ENCODE measurements at regions not wholly inside any gene's neighbourhood (a gene's known extent, or its start where the extent isn't known, plus 50 kb on each side); places are given as distances from the start of the nearest gene placed in this dataset.

DNA sequence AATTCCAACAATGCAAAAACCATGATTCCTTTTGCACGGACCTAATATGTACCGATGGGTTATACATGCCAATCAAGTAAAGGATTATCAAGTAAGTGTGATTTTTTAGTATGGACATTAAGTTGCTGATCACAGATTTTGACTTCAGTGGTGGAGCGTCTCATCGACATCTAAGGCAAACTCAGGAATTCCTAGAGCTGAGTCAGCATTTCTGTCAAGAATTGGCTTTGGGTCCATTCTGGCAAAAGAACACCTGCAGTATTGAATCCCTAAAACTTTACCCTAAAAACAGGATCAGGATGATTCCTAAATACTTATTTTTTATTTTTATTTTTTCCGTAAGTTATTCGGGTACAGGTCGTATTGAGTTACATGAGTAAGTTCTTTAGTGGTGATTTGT, 83.6 kb downstream of the HPGD start:
- Histone ChIP-seq H3K4me3 (no peak overlapping the region), H3K27ac (no peak overlapping the region), H3K4me1 (replicated peaks in 1 of 2) (no peaks in the 10 kb centered on the region)
- WGBS, 10 experiments: 83 to 95% (median 93%) methylated on average over 2 to 7 of the region's 7 CpGs; no CpG with 5 or more reads in 3 of the 10 experiments
- in situ Hi-C loops (cut with MboI; ENCODE audit: low pct_unique_long_range_greater_than_20kb in 2 of 9, low sequenced_read_pairs in 9 of 9, unreplicated experiment in 9 of 9): no loop called here
- ATAC-seq (replicated peaks in 6 of 8): no peak

DNA sequence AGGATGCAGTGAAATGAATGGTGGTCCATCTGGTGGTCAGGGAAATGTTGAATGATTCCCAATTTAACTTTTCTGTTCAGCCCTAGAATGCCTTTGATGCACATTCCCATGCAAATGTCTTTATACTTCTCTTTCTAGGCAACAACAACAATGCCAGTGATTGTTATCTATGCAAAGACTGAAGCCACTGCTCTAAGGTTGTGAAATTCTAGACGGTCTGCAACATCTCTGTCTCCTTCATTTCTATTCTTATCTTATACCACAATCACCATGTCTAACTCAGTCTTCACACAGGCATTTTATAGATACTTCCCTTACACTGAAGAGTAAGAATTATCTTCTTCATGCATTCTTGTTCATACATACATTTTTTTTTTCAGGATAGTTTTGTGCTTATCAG, 84.5 kb downstream of the HPGD start:
- H3K4me3 ChIP-seq: no peak overlapping the region
- WGBS, 10 experiments: 0 to 100% (median 56%) methylated on average over 1 of the region's 1 CpG
- H3K4me1 ChIP-seq (replicated peaks in 1 of 2): no peaks in the 10 kb centered on the region
- H3K27ac ChIP-seq: no peak overlapping the region
- ATAC-seq (replicated peaks in 6 of 8): peak in 3 of 8 experiments; percentile 72 to 87 (median 83)
- in situ Hi-C loops (cut with MboI; ENCODE audit: low pct_unique_long_range_greater_than_20kb in 2 of 9, low sequenced_read_pairs in 9 of 9, unreplicated experiment in 9 of 9): no loop called here

DNA sequence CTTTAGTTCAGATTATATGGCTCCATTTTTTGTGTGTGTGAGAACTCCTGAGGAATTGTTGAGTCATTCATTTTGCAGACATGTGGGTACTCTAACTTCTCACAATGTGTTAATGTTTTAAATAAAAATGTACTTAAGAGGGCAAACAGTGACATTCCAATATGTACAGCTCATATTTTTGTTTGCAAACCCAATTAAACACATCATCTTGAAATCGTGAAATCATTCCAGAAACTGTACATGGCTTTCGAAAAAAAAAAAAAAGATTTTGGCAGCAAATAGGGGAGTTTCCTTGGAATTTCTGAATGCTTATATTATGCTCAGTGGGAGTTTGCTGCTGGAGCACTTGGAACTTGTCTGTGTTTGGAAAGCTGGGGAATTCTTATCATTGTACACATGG, 85.0 kb downstream of the HPGD start:
- Histone ChIP-seq H3K27ac (no peak overlapping the region), H3K4me3 (no peak overlapping the region), H3K4me1 (replicated peaks in 1 of 2) (no peaks in the 10 kb centered on the region)
- in situ Hi-C loops (cut with MboI; ENCODE audit: low pct_unique_long_range_greater_than_20kb in 2 of 9, low sequenced_read_pairs in 9 of 9, unreplicated experiment in 9 of 9): no loop called here
- WGBS, 10 experiments: 0 to 100% (median 82%) methylated on average over 2 of the region's 2 CpGs; no CpG with 5 or more reads in 1 of the 10 experiments
- ATAC-seq (replicated peaks in 6 of 8): peak in 3 of 8 experiments; percentile 90 to 92 (median 91)

DNA sequence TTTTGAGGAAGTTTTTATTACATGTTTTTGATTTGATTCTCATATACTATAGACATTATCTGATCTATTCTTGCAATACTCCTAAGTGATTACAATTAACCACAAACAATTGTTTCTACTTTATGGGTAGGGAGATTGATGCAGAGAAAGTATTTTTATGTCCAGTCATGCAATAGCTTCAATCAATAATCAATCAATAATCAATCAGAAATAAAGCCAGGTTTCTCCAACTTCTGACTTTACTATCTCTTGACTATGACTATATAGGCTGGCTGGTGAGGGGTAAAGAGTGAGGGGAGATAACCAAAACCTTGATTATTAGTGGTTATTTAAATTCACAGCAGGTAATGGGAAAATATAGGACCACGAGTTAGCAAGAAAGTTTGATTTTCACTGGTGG, 85.9 kb downstream of the HPGD start:
- no peak for ATAC-seq (replicated peaks in 6 of 8)
- Histone ChIP-seq H3K4me1 (replicated peaks in 1 of 2) (no peaks in the 10 kb centered on the region), H3K27ac (no peak overlapping the region), H3K4me3 (no peak overlapping the region)
- in situ Hi-C loops (cut with MboI; ENCODE audit: low pct_unique_long_range_greater_than_20kb in 2 of 9, low sequenced_read_pairs in 9 of 9, unreplicated experiment in 9 of 9): no loop called here
- 14 to 88% (median 82%) methylated on average over 1 of the region's 1 CpG; no CpG with 5 or more reads in 7 of the 10 experiments for WGBS, 10 experiments

DNA sequence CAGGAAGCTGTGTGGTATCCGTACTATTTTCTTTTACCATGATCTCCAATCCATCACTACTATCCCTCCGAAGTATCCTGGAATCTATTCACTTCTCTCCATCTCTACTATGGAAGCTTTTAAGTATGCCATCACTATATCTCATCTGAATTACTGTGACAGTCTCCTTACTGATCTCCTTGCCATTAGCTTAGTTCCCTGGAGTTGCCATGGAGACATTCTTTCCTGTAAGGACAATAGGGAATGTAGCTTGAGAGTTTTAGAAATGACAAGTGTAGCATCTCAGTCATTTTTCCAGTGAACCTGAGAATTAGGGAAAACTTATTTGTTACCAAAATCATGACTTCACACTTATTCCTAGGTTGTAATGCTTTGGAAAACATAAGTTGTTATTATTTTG, 86.3 kb downstream of the HPGD start:
- 60 to 100% (median 83%) methylated on average over 1 to 2 of the region's 2 CpGs; no CpG with 5 or more reads in 1 of the 10 experiments for WGBS, 10 experiments
- ATAC-seq (replicated peaks in 6 of 8): peak in 1 of 8 experiments; percentile 62
- Histone ChIP-seq H3K27ac (no peak overlapping the region), H3K4me3 (no peak overlapping the region), H3K4me1 (replicated peaks in 1 of 2) (no peaks in the 10 kb centered on the region)
- in situ Hi-C loops (cut with MboI; ENCODE audit: low pct_unique_long_range_greater_than_20kb in 2 of 9, low sequenced_read_pairs in 9 of 9, unreplicated experiment in 9 of 9): no loop called here

GRCh38 chr4:174434455-174434854, 87.8 kb downstream of the HPGD start:
- no peak overlapping the region for H3K27ac ChIP-seq
- no peaks in the 10 kb centered on the region for H3K4me1 ChIP-seq (replicated peaks in 1 of 2)
- H3K4me3 ChIP-seq: no peak overlapping the region
- no peak for ATAC-seq (replicated peaks in 6 of 8)
- in situ Hi-C loops (cut with MboI; ENCODE audit: low pct_unique_long_range_greater_than_20kb in 2 of 9, low sequenced_read_pairs in 9 of 9, unreplicated experiment in 9 of 9): no loop called here
- WGBS, 10 experiments: 17 to 94% (median 72%) methylated on average over 1 to 4 of the region's 4 CpGs; no CpG with 5 or more reads in 1 of the 10 experiments

DNA sequence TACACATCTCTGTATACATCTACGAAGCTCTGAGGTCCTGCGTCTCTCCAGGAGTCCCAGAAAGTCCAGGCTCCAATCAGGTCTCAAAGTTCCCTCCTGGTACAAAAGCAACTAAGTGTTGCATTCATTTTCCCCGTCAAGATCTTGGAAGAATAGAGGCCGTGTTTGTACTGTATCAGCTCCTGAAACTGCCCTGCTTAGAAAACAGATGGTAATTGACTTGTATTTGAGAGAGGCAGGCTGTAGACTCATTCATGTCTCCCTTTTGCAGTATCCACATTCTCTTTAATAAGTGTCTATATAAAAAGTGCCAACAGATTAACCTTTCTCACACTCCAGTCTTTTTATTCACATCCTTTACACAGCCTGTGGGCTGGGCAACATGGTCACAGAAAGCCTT, 91.7 kb downstream of the HPGD start:
- Histone ChIP-seq H3K4me1 (replicated peaks in 1 of 2) (no peaks in the 10 kb centered on the region), H3K4me3 (no peak overlapping the region), H3K27ac (no peak overlapping the region)
- WGBS, 10 experiments: 33 to 80% (median 56%) methylated on average over 1 to 4 of the region's 4 CpGs; no CpG with 5 or more reads in 3 of the 10 experiments
- ATAC-seq (replicated peaks in 6 of 8): peak in 3 of 8 experiments; percentile 30 to 93 (median 40)
- in situ Hi-C loops (cut with MboI; ENCODE audit: low pct_unique_long_range_greater_than_20kb in 2 of 9, low sequenced_read_pairs in 9 of 9, unreplicated experiment in 9 of 9): no loop called here

- H3K4me1 ChIP-seq (replicated peaks in 1 of 2): no peaks in the 10 kb centered on the region
- no peak overlapping the region for H3K27ac ChIP-seq
- 20 to 83% (median 67%) methylated on average over 1 of the region's 1 CpG; no CpG with 5 or more reads in 4 of the 10 experiments for WGBS, 10 experiments
- no peak overlapping the region for H3K4me3 ChIP-seq
- ATAC-seq (replicated peaks in 6 of 8): no peak
- in situ Hi-C loops (cut with MboI; ENCODE audit: low pct_unique_long_range_greater_than_20kb in 2 of 9, low sequenced_read_pairs in 9 of 9, unreplicated experiment in 9 of 9): no loop called here
Measured at GRCh38 chr4:174429701-174430410, 92.4 kb downstream of the HPGD start.

DNA sequence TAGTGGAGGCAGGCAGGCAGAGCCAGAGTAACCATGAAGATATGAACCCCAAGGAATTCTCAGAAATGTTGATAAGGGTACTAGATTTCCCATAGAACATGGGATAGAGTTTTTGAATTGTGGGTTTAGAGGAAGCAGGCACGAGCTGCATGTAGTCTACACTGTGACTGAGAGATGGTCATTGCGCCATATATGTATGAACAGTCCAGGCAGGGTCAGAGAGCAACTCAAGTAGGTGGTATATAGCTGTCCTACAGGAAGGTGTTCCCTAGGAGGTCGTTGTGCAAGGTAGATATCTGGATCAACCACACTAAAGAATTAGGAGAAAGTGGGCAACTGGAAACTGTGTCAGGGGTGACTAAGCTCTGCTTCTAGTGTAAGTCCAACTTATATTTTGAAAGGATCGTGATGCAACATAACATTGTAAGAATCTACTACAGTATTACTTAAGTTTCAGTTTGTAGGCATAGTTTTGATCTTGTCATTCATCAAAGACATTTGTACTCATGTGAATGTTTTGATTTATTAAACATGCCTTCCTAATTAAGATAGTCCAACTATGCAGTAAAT, 94.6 kb downstream of the HPGD start:
- no peak overlapping the region for H3K4me3 ChIP-seq
- H3K4me1 ChIP-seq (replicated peaks in 1 of 2): no peaks in the 10 kb centered on the region
- H3K27ac ChIP-seq: no peak overlapping the region
- WGBS, 10 experiments: 31 to 100% (median 67%) methylated on average over 1 to 4 of the region's 4 CpGs; no CpG with 5 or more reads in 1 of the 10 experiments
- in situ Hi-C loops (cut with MboI; ENCODE audit: low pct_unique_long_range_greater_than_20kb in 2 of 9, low sequenced_read_pairs in 9 of 9, unreplicated experiment in 9 of 9): no loop called here
- ATAC-seq (replicated peaks in 6 of 8): no peak

DNA sequence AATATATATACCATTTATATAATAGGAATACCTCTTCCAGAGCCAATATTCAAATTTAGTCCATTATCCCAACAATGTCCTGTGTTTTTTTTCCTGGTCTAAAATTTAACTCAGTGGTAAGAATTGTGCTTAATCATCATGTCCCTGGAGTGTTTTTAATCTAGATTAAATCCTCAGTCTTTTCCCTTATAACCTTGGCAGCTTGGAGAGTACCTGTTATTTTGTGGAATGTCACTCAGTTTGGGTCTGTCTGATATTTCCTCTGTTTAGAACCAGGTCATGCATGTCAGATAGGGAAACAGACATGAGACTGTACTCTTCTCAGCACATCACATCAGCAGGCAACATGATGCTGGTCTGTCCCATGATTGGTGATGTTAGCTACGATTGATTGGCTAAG, 96.6 kb downstream of the HPGD start:
- Histone ChIP-seq H3K27ac (no peak overlapping the region), H3K4me3 (no peak overlapping the region), H3K4me1 (replicated peaks in 1 of 2) (no peaks in the 10 kb centered on the region)
- 82 to 100% (median 96%) methylated on average over 1 of the region's 1 CpG; no CpG with 5 or more reads in 4 of the 10 experiments for WGBS, 10 experiments
- in situ Hi-C loops (cut with MboI; ENCODE audit: low pct_unique_long_range_greater_than_20kb in 2 of 9, low sequenced_read_pairs in 9 of 9, unreplicated experiment in 9 of 9): no loop called here
- no peak for ATAC-seq (replicated peaks in 6 of 8)

- Histone ChIP-seq H3K4me1 (replicated peaks in 1 of 2) (no peaks in the 10 kb centered on the region), H3K4me3 (no peak overlapping the region), H3K27ac (no peak overlapping the region)
- in situ Hi-C loops (cut with MboI; ENCODE audit: low pct_unique_long_range_greater_than_20kb in 2 of 9, low sequenced_read_pairs in 9 of 9, unreplicated experiment in 9 of 9): no loop called here
- ATAC-seq (replicated peaks in 6 of 8): peak; percentile 17 to 99 (median 74)
- 0 to 94% (median 44%) methylated on average over 1 to 6 of the region's 6 CpGs; no CpG with 5 or more reads in 2 of the 10 experiments for WGBS, 10 experiments
Measured at GRCh38 chr4:174423257-174423944, 98.9 kb downstream of the HPGD start.

DNA sequence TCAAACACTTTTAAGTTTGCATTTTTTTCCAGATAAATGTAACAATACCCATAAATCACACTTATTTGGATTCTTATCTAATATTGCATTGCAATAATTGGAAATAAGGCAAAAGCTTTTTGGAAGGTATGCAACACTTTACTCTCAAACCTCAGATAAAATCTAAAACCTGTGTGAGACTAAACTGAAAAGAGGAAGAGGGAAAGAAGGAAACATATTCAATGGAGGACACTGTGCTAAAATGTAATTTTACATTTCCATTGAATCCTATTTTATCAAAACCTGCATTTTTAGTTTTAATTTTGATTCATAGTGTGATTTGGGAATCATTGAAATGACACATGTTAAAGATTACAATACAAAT, 99.4 kb downstream of the HPGD start:
- no peak for ATAC-seq (replicated peaks in 6 of 8)
- no peaks in the 10 kb centered on the region for H3K4me1 ChIP-seq (replicated peaks in 1 of 2)
- no peak overlapping the region for H3K27ac ChIP-seq
- in situ Hi-C loops (cut with MboI; ENCODE audit: low pct_unique_long_range_greater_than_20kb in 2 of 9, low sequenced_read_pairs in 9 of 9, unreplicated experiment in 9 of 9): no loop called here
- no peak overlapping the region for H3K4me3 ChIP-seq

GRCh38 chr4:174420316-174420715, 102.0 kb downstream of the HPGD start:
- in situ Hi-C loops (cut with MboI; ENCODE audit: low pct_unique_long_range_greater_than_20kb in 2 of 9, low sequenced_read_pairs in 9 of 9, unreplicated experiment in 9 of 9): no loop called here
- H3K4me3 ChIP-seq: no peak overlapping the region
- no peaks in the 10 kb centered on the region for H3K4me1 ChIP-seq (replicated peaks in 1 of 2)
- no peak overlapping the region for H3K27ac ChIP-seq
- WGBS, 10 experiments: 73 to 100% (median 86%) methylated on average over 2 to 5 of the region's 5 CpGs
- no peak for ATAC-seq (replicated peaks in 6 of 8)
